ENCODE measurements at regions not wholly inside any gene's neighbourhood (a gene's known extent, or its start where the extent isn't known, plus 50 kb on each side); places are given as distances from the start of the nearest gene placed in this dataset.

DNA sequence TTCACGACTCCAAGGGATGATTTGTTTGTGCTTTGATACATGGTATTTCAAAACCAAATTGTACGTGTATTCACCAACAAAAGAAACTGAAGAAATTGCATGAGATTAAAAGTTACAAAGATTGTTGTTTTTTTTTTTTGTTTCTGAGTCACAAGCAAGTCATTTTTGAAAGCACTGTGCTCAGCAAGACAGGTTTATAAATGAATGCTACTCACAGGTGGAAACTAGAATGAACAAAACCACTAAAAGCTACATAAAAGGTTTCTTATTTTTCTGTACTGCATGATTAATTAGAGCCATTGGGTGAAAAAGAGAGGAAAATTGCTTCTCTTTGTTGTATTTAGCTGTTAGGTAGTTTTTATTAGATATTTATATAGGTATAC, 90.2 kb upstream of the RIPOR2 start:
- no CpG with 5 or more reads among the region's 2 CpGs for WGBS (ENCODE audit: insufficient coverage)

DNA sequence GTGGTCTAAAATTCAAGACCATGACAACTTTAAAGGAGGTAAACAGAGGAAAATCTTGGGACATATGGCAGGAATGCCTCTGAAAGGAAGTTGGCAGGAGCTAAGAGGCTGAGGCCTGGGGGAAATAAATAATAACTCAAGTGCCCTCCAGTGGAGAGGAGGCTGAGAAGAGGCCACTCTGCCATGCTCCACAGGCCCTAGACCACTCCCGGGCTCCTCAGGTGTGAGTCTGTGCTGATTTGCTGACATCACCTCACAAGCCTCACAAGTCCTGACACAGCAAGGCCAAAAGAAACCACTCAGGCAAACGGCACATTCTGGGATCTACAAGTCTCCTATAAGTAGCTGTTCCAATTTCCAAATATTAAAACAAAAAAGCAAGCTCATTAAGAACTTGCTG, 91.0 kb upstream of the RIPOR2 start:
- CTCF ChIA-PET, result interaction anchor here (0.5 to 6.8 kb wide), 62 partner anchors 8 to 575 kb away, joined by 3 to 185 read pairs (median 5); partner anchors contain the start of genes ALDH5A1 and RIPOR2
- H3K27ac Mint-ChIP-seq, result peak overlapping the region; percentile 50
- Histone ChIP-seq H3K36me3 (replicated peaks in 1 of 2; ENCODE audit: control extremely low read depth in 1 of 2, control insufficient read depth in 1 of 2, extremely low read depth in 1 of 2, insufficient read depth in 2 of 2, low read length in 1 of 2) (peaks cover 0 to 6% of the 10 kb centered on the region in 2 experiments), H2AFZ (ENCODE audit: insufficient read depth, low read depth, low read length, poor library complexity, severe bottlenecking) (peak overlapping the region; percentile 80), H3K4me1 (ENCODE audit: control insufficient read depth in 2 of 2, insufficient read depth in 2 of 2, low read length in 2 of 2) (peaks cover 16 to 18% of the 10 kb centered on the region in 2 donors), H3K27ac (ENCODE audit: low read length in 2 of 2) (peak overlapping the region in 1 of 2 donors; percentile 60), H3K27me3 (replicated peaks in 1 of 4; ENCODE audit: control extremely low read depth in 1 of 4, control insufficient read depth in 3 of 4, insufficient read depth in 4 of 4, low read length in 3 of 4) (no peaks in the 10 kb centered on the region), H4K20me1 (ENCODE audit: control insufficient read depth, insufficient read depth, low read length, poor library complexity, severe bottlenecking) (no peaks in the 10 kb centered on the region), H3K79me2 (ENCODE audit: control insufficient read depth, insufficient read depth, low read length) (peaks cover 54% of the 10 kb centered on the region), H3K4me3 (ENCODE audit: control extremely low read depth in 1 of 5, extremely low read depth in 1 of 5, insufficient read depth in 1 of 5, low read depth in 2 of 5, low read length in 4 of 5) (peak overlapping the region in 2 of 5 experiments; percentile 53 to 56), H3K4me2 (replicated peaks; ENCODE audit: low read depth, low read length, poor library complexity, severe bottlenecking) (peak overlapping the region; percentile 86), H3K9ac (ENCODE audit: low read length) (no peak overlapping the region), H3K9me3 (ENCODE audit: control extremely low read depth in 1 of 3, control insufficient read depth in 2 of 3, insufficient read depth in 1 of 3, low read length in 2 of 3) (no peaks in the 10 kb centered on the region)
- intact Hi-C loops (cut with micrococcal nuclease), result loop anchor here (1.0 to 2.0 kb wide), 3 partner anchors 16 to 44 kb away; no protein-coding TSS in a partner anchor
- ATAC-seq (ENCODE audit: low read depth) (no peak), DNase-seq (no peak)
- H3K4me1 Mint-ChIP-seq, result peaks cover 40% of the 10 kb centered on the region
- no peak for TF ChIP-seq EZH2 (IDR thresholded peaks at IDR 0.05; ENCODE audit: borderline replicate concordance, insufficient read depth, low read depth, low read length, poor library complexity, severe bottlenecking)
- TF ChIP-seq, protein P1, sequence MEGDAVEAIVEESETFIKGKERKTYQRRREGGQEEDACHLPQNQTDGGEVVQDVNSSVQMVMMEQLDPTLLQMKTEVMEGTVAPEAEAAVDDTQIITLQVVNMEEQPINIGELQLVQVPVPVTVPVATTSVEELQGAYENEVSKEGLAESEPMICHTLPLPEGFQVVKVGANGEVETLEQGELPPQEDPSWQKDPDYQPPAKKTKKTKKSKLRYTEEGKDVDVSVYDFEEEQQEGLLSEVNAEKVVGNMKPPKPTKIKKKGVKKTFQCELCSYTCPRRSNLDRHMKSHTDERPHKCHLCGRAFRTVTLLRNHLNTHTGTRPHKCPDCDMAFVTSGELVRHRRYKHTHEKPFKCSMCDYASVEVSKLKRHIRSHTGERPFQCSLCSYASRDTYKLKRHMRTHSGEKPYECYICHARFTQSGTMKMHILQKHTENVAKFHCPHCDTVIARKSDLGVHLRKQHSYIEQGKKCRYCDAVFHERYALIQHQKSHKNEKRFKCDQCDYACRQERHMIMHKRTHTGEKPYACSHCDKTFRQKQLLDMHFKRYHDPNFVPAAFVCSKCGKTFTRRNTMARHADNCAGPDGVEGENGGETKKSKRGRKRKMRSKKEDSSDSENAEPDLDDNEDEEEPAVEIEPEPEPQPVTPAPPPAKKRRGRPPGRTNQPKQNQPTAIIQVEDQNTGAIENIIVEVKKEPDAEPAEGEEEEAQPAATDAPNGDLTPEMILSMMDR (IDR thresholded peaks at IDR 0.05), result no peak
- 0% methylated on average over 1 of the region's 2 CpGs for WGBS (ENCODE audit: insufficient coverage)
- peak overlapping the region; percentile 53 for H3K4me3 Mint-ChIP-seq
- POLR2A ChIA-PET, result interaction anchor here (1.1 to 1.9 kb wide), 5 partner anchors 9 to 44 kb away, joined by 4 to 14 read pairs (median 6); no protein-coding TSS in a partner anchor
- H3K27me3 Mint-ChIP-seq, result no peaks in the 10 kb centered on the region
- no peaks in the 10 kb centered on the region for H3K9me3 Mint-ChIP-seq (ENCODE audit: insufficient read depth)

More for the DNA sequence above, 90.2 kb upstream of the RIPOR2 start:
- intact Hi-C loops (cut with micrococcal nuclease), result loop anchor here (2.0 kb wide), 1 partner anchor 17 kb away; no protein-coding TSS in a partner anchor
- no peaks in the 10 kb centered on the region for H3K9me3 ChIP-seq (ENCODE audit: control extremely low read depth in 1 of 3, control insufficient read depth in 2 of 3, insufficient read depth in 1 of 3, low read length in 2 of 3)
- H2AFZ ChIP-seq (ENCODE audit: insufficient read depth, low read depth, low read length, poor library complexity, severe bottlenecking), result no peak overlapping the region
- no peaks in the 10 kb centered on the region for H4K20me1 ChIP-seq (ENCODE audit: control insufficient read depth, insufficient read depth, low read length, poor library complexity, severe bottlenecking)
- H3K36me3 ChIP-seq (replicated peaks in 1 of 2; ENCODE audit: control extremely low read depth in 1 of 2, control insufficient read depth in 1 of 2, extremely low read depth in 1 of 2, insufficient read depth in 2 of 2, low read length in 1 of 2), result peaks cover 0 to 6% of the 10 kb centered on the region in 2 experiments
- H3K27ac ChIP-seq (ENCODE audit: low read length in 2 of 2), result no peak overlapping the region
- no peak for TF ChIP-seq EZH2 (IDR thresholded peaks at IDR 0.05; ENCODE audit: borderline replicate concordance, insufficient read depth, low read depth, low read length, poor library complexity, severe bottlenecking)
- TF ChIP-seq, protein P1 (IDR thresholded peaks at IDR 0.05), result no peak
- DNase-seq, result no peak
- no peaks in the 10 kb centered on the region for H3K9me3 Mint-ChIP-seq (ENCODE audit: insufficient read depth)
- H3K27ac Mint-ChIP-seq, result peak overlapping the region; percentile 78
- no peak overlapping the region for H3K4me3 ChIP-seq (ENCODE audit: control extremely low read depth in 1 of 5, extremely low read depth in 1 of 5, insufficient read depth in 1 of 5, low read depth in 2 of 5, low read length in 4 of 5)
- H3K27me3 Mint-ChIP-seq, result no peaks in the 10 kb centered on the region
- H3K4me3 Mint-ChIP-seq, result peak overlapping the region; percentile 47
- peaks cover 16 to 18% of the 10 kb centered on the region in 2 donors for H3K4me1 ChIP-seq (ENCODE audit: control insufficient read depth in 2 of 2, insufficient read depth in 2 of 2, low read length in 2 of 2)
- peak overlapping the region; percentile 86 for H3K4me2 ChIP-seq (replicated peaks; ENCODE audit: low read depth, low read length, poor library complexity, severe bottlenecking)
- ChIA-PET POLR2A (interaction anchor here (0.6 to 1.2 kb wide), 3 partner anchors 28 to 113 kb away, joined by 3 to 4 read pairs (median 3); no protein-coding TSS in a partner anchor), CTCF (interaction anchor here (0.5 to 6.8 kb wide), 26 partner anchors 7 to 296 kb away, joined by 3 to 185 read pairs (median 17); partner anchors contain the start of gene RIPOR2)
- H3K4me1 Mint-ChIP-seq, result peaks cover 40% of the 10 kb centered on the region
- peaks cover 52% of the 10 kb centered on the region for H3K79me2 ChIP-seq (ENCODE audit: control insufficient read depth, insufficient read depth, low read length)
- H3K9ac ChIP-seq (ENCODE audit: low read length), result no peak overlapping the region
- ATAC-seq (ENCODE audit: low read depth), result no peak
- no peaks in the 10 kb centered on the region for H3K27me3 ChIP-seq (replicated peaks in 1 of 4; ENCODE audit: control extremely low read depth in 1 of 4, control insufficient read depth in 3 of 4, insufficient read depth in 4 of 4, low read length in 3 of 4)
